Gastroesophageal sphincter (tissue), 3 donors: ENCODE measurements at regions not wholly inside any gene's neighbourhood (a gene's known extent, or its start where the extent isn't known, plus 50 kb on each side); places are given as distances from the start of the nearest gene placed in this dataset.

Experiments used
- CTCF ChIP-seq, 4 experiments: fragments of 200-600 bp in 2 of 4; fragments of 450-650 bp in 2 of 4; sonication (generic) in 1 of 4; IDR thresholded peaks; one replicate each; pipeline ENCODE4 v1.5.1; 2017 to 2019; ENCODE audit warnings: antibody characterized with exemption in 4 of 4, mild to moderate bottlenecking in 2 of 4, moderate library complexity in 2 of 4
- POLR2A ChIP-seq, 2 donors: fragments of 450-650 bp; IDR thresholded peaks; one replicate each; pipeline ENCODE4 v1.6.1; 2017; ENCODE audit warnings: antibody characterized with exemption in 2 of 2, mild to moderate bottlenecking in 2 of 2, moderate library complexity in 1 of 2
- POLR2AphosphoS5 ChIP-seq: sonication (generic); formaldehyde crosslinking; IDR thresholded peaks from one replicate; pipeline ENCODE4 v1.6.1; 2017; ENCODE audit warnings: antibody characterized with exemption

GRCh38 chr14:101109981-101110728 is 206.6 kb upstream of the RTL1 start:
- TF ChIP-seq CTCF (IDR thresholded peaks at IDR 0.05) (no peak), POLR2A (IDR thresholded peaks at IDR 0.05) (no peak), POLR2AphosphoS5 (no peak)
